Keratinocyte (primary cell): ENCODE measurements at regions not wholly inside any gene's neighbourhood (a gene's known extent, or its start where the extent isn't known, plus 50 kb on each side); places are given as distances from the start of the nearest gene placed in this dataset.

Experiments
- EZH2 ChIP-seq: IDR thresholded peaks from one replicate; pipeline ENCODE4 v1.6.1; 2012; ENCODE audit warnings: inconsistent platforms, mild to moderate bottlenecking, low read length, moderate library complexity
- TF ChIP-seq, protein P1 (sequence below), 3 experiments: IDR thresholded peaks in 1 of 3; conservative IDR thresholded peaks in 1 of 3; optimal IDR thresholded peaks in 1 of 3; 2 replicates in 2 of 3; 3 replicates in 1 of 3; pipeline versions ENCODE3 to v1.5.1; 2011; ENCODE audit warnings: low read length in 3 of 3, mild to moderate bottlenecking in 3 of 3, moderate library complexity in 2 of 3, control low read depth in 1 of 3, inconsistent platforms in 1 of 3; ENCODE audit not compliant: insufficient read depth in 2 of 3; ENCODE audit errors: extremely low read depth in 1 of 3

DNA sequence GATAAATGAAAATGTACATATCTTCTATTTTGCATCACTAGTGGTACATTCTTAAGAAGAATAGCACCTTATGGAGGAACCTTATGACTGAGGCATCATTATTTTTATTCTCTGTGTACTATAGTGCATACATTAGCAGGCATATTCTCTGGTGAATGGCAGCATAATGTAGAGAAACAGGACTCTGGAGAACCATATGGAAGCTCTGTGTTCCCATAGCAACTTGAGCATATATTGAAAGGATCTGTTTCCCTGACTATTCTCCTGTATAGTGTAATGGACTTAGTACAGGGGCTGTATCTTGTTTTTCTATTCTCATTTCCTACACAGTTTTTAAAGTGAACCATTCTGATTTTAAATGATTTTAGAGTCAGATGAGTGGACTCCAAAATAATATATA lies 128.4 kb upstream of the SMIM30 start:
- TF ChIP-seq, protein P1, sequence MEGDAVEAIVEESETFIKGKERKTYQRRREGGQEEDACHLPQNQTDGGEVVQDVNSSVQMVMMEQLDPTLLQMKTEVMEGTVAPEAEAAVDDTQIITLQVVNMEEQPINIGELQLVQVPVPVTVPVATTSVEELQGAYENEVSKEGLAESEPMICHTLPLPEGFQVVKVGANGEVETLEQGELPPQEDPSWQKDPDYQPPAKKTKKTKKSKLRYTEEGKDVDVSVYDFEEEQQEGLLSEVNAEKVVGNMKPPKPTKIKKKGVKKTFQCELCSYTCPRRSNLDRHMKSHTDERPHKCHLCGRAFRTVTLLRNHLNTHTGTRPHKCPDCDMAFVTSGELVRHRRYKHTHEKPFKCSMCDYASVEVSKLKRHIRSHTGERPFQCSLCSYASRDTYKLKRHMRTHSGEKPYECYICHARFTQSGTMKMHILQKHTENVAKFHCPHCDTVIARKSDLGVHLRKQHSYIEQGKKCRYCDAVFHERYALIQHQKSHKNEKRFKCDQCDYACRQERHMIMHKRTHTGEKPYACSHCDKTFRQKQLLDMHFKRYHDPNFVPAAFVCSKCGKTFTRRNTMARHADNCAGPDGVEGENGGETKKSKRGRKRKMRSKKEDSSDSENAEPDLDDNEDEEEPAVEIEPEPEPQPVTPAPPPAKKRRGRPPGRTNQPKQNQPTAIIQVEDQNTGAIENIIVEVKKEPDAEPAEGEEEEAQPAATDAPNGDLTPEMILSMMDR (optimal IDR thresholded peaks at IDR 0.05 in 1 of 3, IDR thresholded peaks at IDR 0.05 in 1 of 3, conservative IDR thresholded peaks at IDR 0.05 in 1 of 3; ENCODE audit: extremely low read depth in 1 of 3, insufficient read depth in 2 of 3, low read length in 3 of 3): no peak
- no peak for TF ChIP-seq EZH2
